Daoy (cell line): ENCODE measurements at regions not wholly inside any gene's neighbourhood (a gene's known extent, or its start where the extent isn't known, plus 50 kb on each side); places are given as distances from the start of the nearest gene placed in this dataset.
"Not testable (repeated sequence)": the region's sequence is repeated elsewhere in the genome, so short reads cannot be mapped to it uniquely, and the experiment has no call there.

Source experiments
- DNase-seq: peaks from one replicate; pipeline ENCODE4 v3.0.0-alpha.2; 2015; ENCODE audit warnings: low read depth

DNA sequence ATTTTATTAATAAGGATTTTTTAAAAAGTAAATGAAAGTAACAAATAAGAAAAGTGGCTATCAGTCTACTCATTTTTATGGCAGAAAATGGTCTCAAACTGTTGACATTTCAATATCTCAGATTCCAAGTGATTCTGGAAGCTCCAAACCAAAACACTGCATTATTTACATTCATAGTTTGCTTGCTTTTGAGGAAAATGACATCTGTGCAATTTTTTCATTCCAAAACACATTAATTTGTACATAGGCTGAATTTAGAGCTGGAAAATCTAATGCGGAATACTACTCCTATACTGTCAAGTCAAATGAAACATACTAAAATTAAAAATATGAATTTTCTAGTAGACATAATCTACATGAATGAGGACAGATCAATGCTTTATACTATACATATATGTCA, 1047.6 kb downstream of the CDH9 start:
- no peak for DNase-seq

DNA sequence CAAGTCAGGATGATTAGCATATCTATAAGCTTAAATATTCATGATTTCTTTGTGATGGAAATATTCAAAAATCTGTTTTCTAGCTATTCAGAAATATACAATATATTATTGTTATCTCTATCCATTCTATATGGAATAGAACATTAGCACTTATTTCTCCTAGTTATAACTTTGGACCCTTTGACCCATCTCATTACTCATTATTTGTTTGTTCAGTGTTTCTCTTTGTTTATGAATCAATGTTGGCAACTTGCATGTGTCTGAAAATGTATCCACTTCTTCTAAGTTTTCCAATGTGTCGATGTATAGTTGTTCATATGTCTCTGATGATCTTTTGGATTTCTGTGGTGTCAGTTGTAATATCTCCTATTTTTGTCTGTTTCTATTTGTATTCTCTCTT, 1059.3 kb downstream of the CDH9 start:
- no peak for DNase-seq

DNA sequence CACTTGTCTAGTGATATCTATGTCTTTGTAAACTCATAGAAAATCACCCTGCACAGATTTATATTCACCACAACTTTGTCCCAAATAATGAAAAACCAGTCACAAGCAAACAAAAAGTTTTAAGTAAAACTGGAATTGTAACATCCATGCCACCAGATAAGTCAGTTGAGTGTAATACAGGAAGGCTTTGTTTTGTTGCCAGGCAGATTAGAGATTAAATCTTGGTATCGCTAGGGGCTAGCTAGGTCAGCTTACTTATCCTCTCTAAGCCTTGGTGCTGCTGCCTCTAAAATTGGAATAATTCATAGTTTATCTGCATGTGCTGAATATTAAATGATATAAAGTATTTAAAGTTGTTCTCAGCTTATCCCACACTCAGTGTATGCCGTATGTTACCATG, 1062.5 kb downstream of the CDH9 start:
- no peak for DNase-seq

GRCh38 chr5:25974451-25974850, 1063.9 kb downstream of the CDH9 start:
- no peak for DNase-seq

DNA sequence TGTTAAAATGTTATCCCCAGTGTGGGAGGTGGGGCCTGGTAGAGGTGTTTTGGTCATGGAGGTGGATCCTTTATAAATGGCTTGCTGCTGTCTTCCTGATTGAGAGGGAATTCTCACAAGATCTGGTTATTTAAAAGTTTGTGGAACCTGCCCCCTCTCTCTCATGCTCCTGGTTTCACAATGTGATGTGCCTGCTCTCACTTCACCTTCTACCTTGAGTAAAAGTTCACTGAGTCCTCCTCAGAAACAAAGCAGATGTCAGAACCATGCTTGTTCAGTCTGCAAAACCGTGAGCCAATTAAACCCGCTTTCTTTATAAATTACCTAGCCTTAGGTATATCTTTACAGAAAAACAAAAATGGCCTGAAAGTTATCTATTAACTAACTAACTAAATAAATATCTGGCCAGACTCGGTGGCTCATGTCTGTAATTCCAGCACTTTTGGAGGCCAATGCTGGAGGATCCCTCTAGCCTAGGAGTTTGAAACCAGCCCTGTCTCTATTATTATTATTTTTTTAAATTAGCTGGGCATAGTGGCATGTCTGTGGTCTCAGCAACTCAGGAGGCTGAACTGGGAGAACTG, 1067.4 kb downstream of the CDH9 start:
- no peak for DNase-seq

GRCh38 chr5:25969042-25969441, 1069.3 kb downstream of the CDH9 start:
- DNase-seq, result not testable (repeated sequence)

GRCh38 chr5:25964009-25964372, 1074.4 kb downstream of the CDH9 start:
- no peak for DNase-seq

- no peak for DNase-seq
Measured at GRCh38 chr5:25963251-25964008, 1075.0 kb downstream of the CDH9 start.

DNA sequence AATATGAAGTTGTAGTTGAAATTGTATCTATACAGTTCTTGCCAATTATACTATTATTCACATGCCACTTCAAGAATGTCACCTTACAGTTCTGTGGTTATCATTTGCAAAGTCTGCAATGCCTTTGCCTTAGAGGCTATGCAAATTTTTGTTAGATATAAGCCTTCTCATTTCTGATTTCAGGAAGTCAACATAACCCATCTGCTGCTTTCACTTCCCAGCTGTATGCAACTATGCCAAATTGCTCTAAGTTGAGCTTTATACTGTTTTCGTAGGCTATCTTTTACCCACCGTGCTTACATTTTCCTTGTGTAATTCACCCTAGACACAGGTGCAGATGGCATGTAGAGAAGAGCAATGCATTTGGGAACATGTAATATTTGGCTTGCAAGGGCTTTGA, 1083.0 kb downstream of the CDH9 start:
- no peak for DNase-seq

DNA sequence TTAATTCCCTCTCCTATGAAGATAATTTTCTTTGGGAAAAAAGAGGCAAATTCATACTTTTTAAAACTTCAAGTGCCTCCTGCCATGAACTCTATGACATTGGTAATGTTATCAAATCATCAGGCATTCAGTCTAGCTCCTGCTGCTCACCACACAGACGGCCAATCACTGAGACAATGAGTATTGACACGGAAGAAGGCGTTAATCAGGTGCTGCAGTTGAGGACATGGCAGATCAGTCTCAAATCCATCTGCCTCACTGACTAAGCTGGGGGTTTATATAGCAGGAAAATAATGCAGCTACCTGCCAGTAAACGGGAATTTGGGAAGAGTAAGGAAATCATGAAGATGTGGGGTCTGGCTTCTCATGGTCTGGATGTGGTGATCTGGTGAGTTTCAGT, 1087.7 kb downstream of the CDH9 start:
- DNase-seq, result no peak

DNA sequence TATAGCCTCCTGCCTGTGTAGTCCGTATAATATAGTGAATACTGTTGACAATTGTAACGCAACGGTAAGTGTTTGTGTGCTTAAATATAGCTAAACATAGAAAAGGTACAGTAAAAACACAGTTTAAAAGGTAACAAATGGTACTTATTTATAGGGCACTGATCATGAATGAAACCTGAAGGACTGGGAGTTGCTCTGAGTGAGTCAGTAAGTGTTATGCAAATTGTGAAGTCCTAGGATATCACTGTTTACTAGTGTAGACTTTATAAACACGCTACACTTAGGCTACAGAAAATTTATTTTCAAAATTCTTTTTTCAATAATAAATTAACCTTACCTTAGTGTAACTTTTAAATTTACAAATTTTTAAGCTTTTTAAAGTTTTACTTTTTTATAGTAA, 1090.1 kb downstream of the CDH9 start:
- DNase-seq, result no peak

GRCh38 chr5:25944786-25945185, 1093.6 kb downstream of the CDH9 start:
- no peak for DNase-seq

- no peak for DNase-seq
Measured at GRCh38 chr5:25909163-25909562, 1129.2 kb downstream of the CDH9 start.

DNA sequence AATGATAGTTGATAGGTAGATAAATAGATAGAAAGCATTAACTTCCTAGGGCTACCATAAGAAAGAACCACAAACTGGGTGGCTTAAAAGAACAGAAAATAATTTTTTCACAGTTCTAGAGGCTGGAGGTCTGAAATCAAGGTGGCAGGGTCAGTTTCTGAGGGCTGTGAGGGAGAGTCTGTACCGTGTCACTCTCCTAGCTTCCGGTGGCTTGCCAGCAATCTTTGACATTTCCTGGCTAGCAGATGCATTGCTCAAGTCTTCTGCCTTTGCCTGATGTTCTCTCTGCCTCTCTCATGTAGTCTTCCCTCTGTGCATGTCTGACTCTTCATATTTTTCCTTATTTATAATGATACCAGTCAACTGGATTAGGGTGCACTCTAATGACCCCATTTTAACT, 1132.7 kb downstream of the CDH9 start:
- DNase-seq, result no peak

DNA sequence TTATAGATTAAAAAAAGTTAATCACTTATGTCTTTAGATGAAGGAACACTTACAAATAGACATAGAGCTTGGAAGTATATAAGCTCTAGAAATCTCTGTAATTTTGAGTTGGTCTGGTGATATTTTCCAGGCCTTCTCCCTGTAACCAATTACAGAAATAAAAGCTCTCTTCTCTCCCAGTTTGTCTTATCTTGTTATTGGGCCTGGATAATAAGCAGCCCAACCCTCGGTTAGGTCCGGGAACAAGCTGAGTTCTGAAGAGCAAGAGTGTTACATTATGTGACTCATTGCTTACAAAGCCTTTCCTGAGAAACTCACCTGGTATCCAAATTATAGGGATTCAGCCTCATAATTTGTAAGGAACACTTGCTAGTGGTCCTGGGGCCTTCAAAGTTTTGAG, 1146.2 kb downstream of the CDH9 start:
- no peak for DNase-seq

GRCh38 chr5:25891691-25892090, 1146.7 kb downstream of the CDH9 start:
- DNase-seq, result no peak

- DNase-seq, result no peak
Measured at GRCh38 chr5:25881318-25882036, 1156.9 kb downstream of the CDH9 start.

DNA sequence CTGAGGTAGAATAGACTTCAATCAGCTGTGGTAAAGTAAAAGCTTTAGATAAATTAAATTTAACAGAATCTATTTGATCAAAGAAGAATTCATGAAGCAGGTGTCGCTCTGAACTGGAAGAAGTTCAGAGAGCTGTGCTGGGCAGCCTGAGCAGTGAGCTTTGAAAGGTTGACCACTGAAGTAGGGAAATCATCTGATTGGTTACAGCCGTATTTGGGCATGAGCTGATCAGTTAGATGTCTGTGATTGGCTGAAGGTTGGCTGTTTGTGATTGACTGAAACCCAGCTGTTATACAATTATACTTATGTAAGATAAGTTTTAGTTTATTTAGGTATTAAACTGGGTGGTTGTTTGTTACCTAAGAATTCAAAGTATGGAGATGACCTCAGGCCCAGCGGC, 1174.6 kb downstream of the CDH9 start:
- no peak for DNase-seq

GRCh38 chr5:25862276-25862675, 1176.1 kb downstream of the CDH9 start:
- no peak for DNase-seq

GRCh38 chr5:25858019-25858418, 1180.4 kb downstream of the CDH9 start:
- DNase-seq, result no peak

DNA sequence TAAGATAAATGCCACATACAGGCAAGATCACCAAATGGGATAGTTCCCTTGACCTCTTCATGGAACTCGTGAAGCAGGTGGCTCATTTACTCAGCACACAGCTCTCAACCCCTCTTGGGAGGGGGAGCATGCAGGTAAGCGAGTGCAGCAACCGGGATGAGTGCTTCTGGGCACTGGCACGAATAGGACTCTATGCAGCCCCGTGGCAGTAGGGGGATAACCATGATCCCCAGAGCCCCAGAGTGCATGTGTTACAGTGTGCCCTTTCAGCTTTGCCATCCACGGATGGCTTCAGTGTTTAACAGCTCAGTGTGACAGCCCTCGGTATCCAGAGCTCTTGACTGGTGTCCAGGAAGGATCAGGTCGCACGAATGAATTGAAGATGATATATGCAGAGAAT, 1187.1 kb downstream of the CDH9 start:
- no peak for DNase-seq

- DNase-seq, result peak; percentile 7
Measured at GRCh38 chr5:25850581-25850980, 1187.8 kb downstream of the CDH9 start.

- no peak for DNase-seq
Measured at GRCh38 chr5:25849270-25849669, 1189.1 kb downstream of the CDH9 start.
